ENCODE measurements at regions not wholly inside any gene's neighbourhood (a gene's known extent, or its start where the extent isn't known, plus 50 kb on each side); places are given as distances from the start of the nearest gene placed in this dataset.

GRCh38 chr6:144390202-144390601, 105.1 kb downstream of the UTRN start:
- Mint-ChIP-seq H3K27ac (no peak overlapping the region), H3K27me3 (no peaks in the 10 kb centered on the region), H3K4me3 (no peak overlapping the region), H3K36me3 (peaks cover 39% of the 10 kb centered on the region), H3K9me3 (ENCODE audit: low read depth) (peaks cover 2% of the 10 kb centered on the region), H3K4me1 (peaks cover 8% of the 10 kb centered on the region)
- DNase-seq = no peak
- CTCF ChIA-PET = no interaction called here
- ATAC-seq = no peak

DNA sequence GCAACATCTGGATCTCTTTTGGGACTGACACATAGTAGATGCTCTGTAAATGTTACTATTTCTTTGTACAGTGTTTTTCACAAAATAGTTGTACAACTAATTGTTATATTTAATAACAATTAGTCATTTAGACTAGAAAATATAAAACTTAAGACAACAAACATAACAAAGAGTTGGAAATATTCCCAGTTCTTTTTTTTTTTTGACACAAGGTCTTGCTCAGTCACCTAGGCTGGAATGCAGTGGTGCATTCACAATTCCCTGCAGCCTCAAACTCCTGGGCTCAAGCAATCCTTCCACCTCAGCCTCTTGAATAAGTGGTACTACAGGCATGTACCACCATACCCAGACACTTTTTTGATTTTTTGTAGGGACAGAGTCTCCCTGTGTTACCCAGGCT, 105.8 kb downstream of the UTRN start:
- Mint-ChIP-seq H3K27me3 (no peaks in the 10 kb centered on the region), H3K4me1 (peaks cover 8% of the 10 kb centered on the region), H3K9me3 (ENCODE audit: low read depth) (peaks cover 5% of the 10 kb centered on the region), H3K4me3 (no peak overlapping the region), H3K27ac (no peak overlapping the region), H3K36me3 (peaks cover 40% of the 10 kb centered on the region)
- DNase-seq (no peak), ATAC-seq (no peak)
- CTCF ChIA-PET = no interaction called here

DNA sequence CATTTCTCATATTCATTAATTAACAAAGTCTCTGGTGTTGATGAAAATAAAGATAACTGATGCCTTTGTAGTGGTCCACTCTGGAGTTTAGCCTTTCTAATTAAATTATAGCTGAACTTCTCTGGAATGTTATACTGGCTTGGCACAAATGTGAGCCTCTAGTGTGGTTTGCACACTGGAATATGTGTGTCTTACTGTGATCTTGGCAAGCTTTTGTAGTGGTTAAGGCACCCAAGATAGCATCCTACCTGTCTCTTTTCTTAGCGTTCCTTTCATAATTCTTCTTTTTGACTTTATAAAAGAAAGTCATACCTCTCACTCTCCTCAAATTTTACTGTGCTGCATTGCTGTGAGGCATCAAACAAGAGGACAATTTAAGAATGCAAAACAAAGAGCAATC, 107.4 kb downstream of the UTRN start:
- no peak overlapping the region for H3K27ac Mint-ChIP-seq
- DNase-seq = no peak
- peaks cover 54% of the 10 kb centered on the region for H3K36me3 Mint-ChIP-seq
- CTCF ChIA-PET = no interaction called here
- H3K4me3 Mint-ChIP-seq = no peak overlapping the region
- H3K27me3 Mint-ChIP-seq = no peaks in the 10 kb centered on the region
- ATAC-seq = no peak
- H3K9me3 Mint-ChIP-seq (ENCODE audit: low read depth) = peaks cover 9% of the 10 kb centered on the region
- peaks cover 8% of the 10 kb centered on the region for H3K4me1 Mint-ChIP-seq

GRCh38 chr6:144394210-144394609, 109.1 kb downstream of the UTRN start:
- Mint-ChIP-seq H3K9me3 (ENCODE audit: low read depth) (peaks cover 13% of the 10 kb centered on the region), H3K27ac (no peak overlapping the region), H3K27me3 (no peaks in the 10 kb centered on the region), H3K36me3 (peaks cover 58% of the 10 kb centered on the region), H3K4me1 (peaks cover 8% of the 10 kb centered on the region), H3K4me3 (no peak overlapping the region)
- ATAC-seq (no peak), DNase-seq (no peak)
- CTCF ChIA-PET = no interaction called here

DNA sequence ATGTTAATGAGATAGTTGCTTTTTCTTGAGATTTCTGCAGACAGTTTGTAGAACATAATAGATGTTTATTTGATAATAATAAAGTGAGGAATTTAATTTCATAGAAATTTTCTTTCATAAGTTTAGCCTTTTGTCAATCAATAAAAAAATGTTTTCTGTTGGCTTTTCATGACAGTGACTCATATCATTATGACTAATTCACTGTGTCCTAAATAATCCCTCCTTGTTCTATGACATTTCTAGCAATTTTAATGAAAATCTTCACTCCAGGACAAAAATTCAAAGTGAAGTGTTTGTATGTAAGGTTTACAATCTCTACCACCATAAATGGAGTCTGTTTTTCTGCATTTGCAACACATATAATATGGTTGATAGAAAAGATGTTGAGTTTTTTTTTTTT, 109.9 kb downstream of the UTRN start:
- Mint-ChIP-seq H3K27ac (no peak overlapping the region), H3K36me3 (peaks cover 60% of the 10 kb centered on the region), H3K9me3 (ENCODE audit: low read depth) (peaks cover 16% of the 10 kb centered on the region), H3K27me3 (no peaks in the 10 kb centered on the region), H3K4me1 (peaks cover 10% of the 10 kb centered on the region), H3K4me3 (no peak overlapping the region)
- no peak for ATAC-seq
- CTCF ChIA-PET = no interaction called here
- DNase-seq = no peak

GRCh38 chr6:144395826-144396225, 110.7 kb downstream of the UTRN start:
- Mint-ChIP-seq H3K9me3 (ENCODE audit: low read depth) (peaks cover 16% of the 10 kb centered on the region), H3K4me3 (no peak overlapping the region), H3K27me3 (no peaks in the 10 kb centered on the region), H3K36me3 (peaks cover 58% of the 10 kb centered on the region), H3K4me1 (peaks cover 10% of the 10 kb centered on the region), H3K27ac (no peak overlapping the region)
- DNase-seq (no peak), ATAC-seq (no peak)
- CTCF ChIA-PET = no interaction called here

GRCh38 chr6:144397141-144397540, 112.0 kb downstream of the UTRN start:
- Mint-ChIP-seq H3K4me3 (no peak overlapping the region), H3K27ac (no peak overlapping the region), H3K36me3 (peaks cover 63% of the 10 kb centered on the region), H3K9me3 (ENCODE audit: low read depth) (peaks cover 16% of the 10 kb centered on the region), H3K27me3 (no peaks in the 10 kb centered on the region), H3K4me1 (peaks cover 10% of the 10 kb centered on the region)
- ATAC-seq = no peak
- no peak for DNase-seq
- CTCF ChIA-PET = no interaction called here

GRCh38 chr6:144400321-144400720, 115.2 kb downstream of the UTRN start:
- H3K36me3 Mint-ChIP-seq = peaks cover 75% of the 10 kb centered on the region

GRCh38 chr6:144401736-144402733, 116.9 kb downstream of the UTRN start:
- DNase-seq (no peak), ATAC-seq (no peak)
- H3K27ac Mint-ChIP-seq = no peak overlapping the region
- H3K27me3 Mint-ChIP-seq = no peaks in the 10 kb centered on the region
- CTCF ChIA-PET = no interaction called here
- H3K4me1 Mint-ChIP-seq = peaks cover 4% of the 10 kb centered on the region
- H3K9me3 Mint-ChIP-seq (ENCODE audit: low read depth) = peaks cover 7% of the 10 kb centered on the region
- peaks cover 73% of the 10 kb centered on the region for H3K36me3 Mint-ChIP-seq
- no peak overlapping the region for H3K4me3 Mint-ChIP-seq

More at GRCh38 chr6:144400321-144400720, 115.2 kb downstream of the UTRN start:
- Mint-ChIP-seq H3K4me3 (no peak overlapping the region), H3K27me3 (no peaks in the 10 kb centered on the region), H3K9me3 (ENCODE audit: low read depth) (peaks cover 14% of the 10 kb centered on the region), H3K27ac (no peak overlapping the region), H3K4me1 (peaks cover 2% of the 10 kb centered on the region)
- ATAC-seq = no peak
- DNase-seq = no peak
- CTCF ChIA-PET = no interaction called here

DNA sequence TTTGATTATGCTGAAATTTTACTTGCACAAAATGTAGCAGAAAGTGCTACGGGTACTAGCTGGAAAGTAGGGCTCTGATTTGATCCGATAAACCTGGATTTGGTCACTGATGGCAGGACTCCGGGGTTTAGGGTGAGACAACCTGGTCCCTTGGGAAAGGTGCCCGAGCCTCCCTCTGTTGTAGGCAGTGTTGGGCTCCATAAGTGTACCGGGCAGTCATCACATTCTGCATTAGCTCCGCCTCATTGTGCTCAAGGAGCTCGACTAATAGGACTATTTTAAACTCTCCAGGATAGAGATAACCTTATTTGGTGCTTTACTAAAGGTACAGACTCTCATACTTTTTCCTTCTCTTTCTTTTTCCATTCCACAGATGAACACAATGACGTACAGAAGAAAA, 117.6 kb downstream of the UTRN start:
- CTCF ChIA-PET = no interaction called here
- peaks cover 69% of the 10 kb centered on the region for H3K36me3 Mint-ChIP-seq

GRCh38 chr6:144405163-144405562, 120.0 kb downstream of the UTRN start:
- H3K4me1 Mint-ChIP-seq = peaks cover 2% of the 10 kb centered on the region
- DNase-seq = no peak
- H3K4me3 Mint-ChIP-seq = no peak overlapping the region
- H3K27me3 Mint-ChIP-seq = no peaks in the 10 kb centered on the region
- H3K27ac Mint-ChIP-seq = no peak overlapping the region
- H3K9me3 Mint-ChIP-seq (ENCODE audit: low read depth) = no peaks in the 10 kb centered on the region
- peaks cover 55% of the 10 kb centered on the region for H3K36me3 Mint-ChIP-seq
- CTCF ChIA-PET = no interaction called here
- ATAC-seq = no peak

More for the DNA sequence above, 117.6 kb downstream of the UTRN start:
- ATAC-seq = no peak
- peaks cover 4% of the 10 kb centered on the region for H3K4me1 Mint-ChIP-seq
- H3K4me3 Mint-ChIP-seq = no peak overlapping the region
- H3K27ac Mint-ChIP-seq = no peak overlapping the region
- H3K9me3 Mint-ChIP-seq (ENCODE audit: low read depth) = peaks cover 7% of the 10 kb centered on the region
- DNase-seq = no peak
- no peaks in the 10 kb centered on the region for H3K27me3 Mint-ChIP-seq

DNA sequence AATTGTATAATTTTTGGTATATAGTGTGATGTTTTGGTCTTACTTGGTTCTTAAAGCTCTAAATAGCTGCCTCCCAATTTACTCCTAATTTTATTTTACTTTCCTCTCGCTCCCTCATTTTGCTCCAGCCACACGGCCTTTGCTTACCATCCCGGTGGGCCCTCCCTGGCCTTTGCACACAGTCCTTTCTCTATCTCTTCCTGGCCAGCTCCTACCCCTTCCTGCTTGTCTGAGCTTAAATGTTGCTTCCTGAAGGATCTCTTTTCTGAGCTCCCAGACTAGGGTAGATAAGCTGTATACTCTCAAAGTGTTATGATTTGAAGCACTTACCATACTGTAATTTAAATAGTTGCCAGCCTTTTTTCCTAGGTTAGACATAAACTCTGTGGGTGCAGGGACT, 121.7 kb downstream of the UTRN start:
- peaks cover 15% of the 10 kb centered on the region for H3K4me1 Mint-ChIP-seq
- no peak overlapping the region for H3K27ac Mint-ChIP-seq
- peaks cover 57% of the 10 kb centered on the region for H3K36me3 Mint-ChIP-seq
- no peak for ATAC-seq
- CTCF ChIA-PET = no interaction called here
- no peaks in the 10 kb centered on the region for H3K9me3 Mint-ChIP-seq (ENCODE audit: low read depth)
- no peaks in the 10 kb centered on the region for H3K27me3 Mint-ChIP-seq
- DNase-seq = no peak
- no peak overlapping the region for H3K4me3 Mint-ChIP-seq

- Mint-ChIP-seq H3K36me3 (peaks cover 47% of the 10 kb centered on the region), H3K4me1 (peaks cover 21% of the 10 kb centered on the region), H3K27ac (no peak overlapping the region), H3K9me3 (ENCODE audit: low read depth) (no peaks in the 10 kb centered on the region), H3K4me3 (no peak overlapping the region), H3K27me3 (no peaks in the 10 kb centered on the region)
- ATAC-seq (no peak), DNase-seq (no peak)
- CTCF ChIA-PET = no interaction called here
Measured at GRCh38 chr6:144408161-144408560, 123.0 kb downstream of the UTRN start.

DNA sequence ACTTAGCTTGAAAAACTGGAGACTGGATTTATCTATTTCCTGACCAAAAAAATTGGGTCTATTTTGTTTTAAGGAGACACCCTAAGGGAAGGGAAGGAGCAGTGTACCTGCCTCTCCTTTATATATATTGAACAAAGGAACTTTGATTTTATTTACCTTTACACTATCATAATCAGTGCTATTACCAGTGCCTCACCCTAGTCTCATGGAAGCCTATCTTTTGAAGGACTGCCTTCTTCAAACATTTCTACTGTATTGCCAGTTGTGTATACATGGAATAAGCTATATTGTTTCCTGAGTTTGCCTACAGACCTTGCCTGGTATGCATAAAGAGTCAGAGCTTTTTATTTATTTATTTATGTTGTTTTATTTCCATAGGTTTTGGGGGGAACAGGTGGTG, 124.9 kb downstream of the UTRN start:
- Mint-ChIP-seq H3K4me3 (no peak overlapping the region), H3K36me3 (peaks cover 33% of the 10 kb centered on the region), H3K4me1 (peaks cover 23% of the 10 kb centered on the region), H3K27ac (no peak overlapping the region), H3K27me3 (no peaks in the 10 kb centered on the region), H3K9me3 (ENCODE audit: low read depth) (no peaks in the 10 kb centered on the region)
- no peak for ATAC-seq
- CTCF ChIA-PET = interaction anchor here (1.0 kb wide), 1 partner anchor 39 kb away, joined by 3 read pairs; no protein-coding TSS in a partner anchor
- no peak for DNase-seq
